ENCODE measurements at regions not wholly inside any gene's neighbourhood (a gene's known extent, or its start where the extent isn't known, plus 50 kb on each side); places are given as distances from the start of the nearest gene placed in this dataset.
"Not testable (repeated sequence)": the region's sequence is repeated elsewhere in the genome, so short reads cannot be mapped to it uniquely, and the experiment has no call there.

DNA sequence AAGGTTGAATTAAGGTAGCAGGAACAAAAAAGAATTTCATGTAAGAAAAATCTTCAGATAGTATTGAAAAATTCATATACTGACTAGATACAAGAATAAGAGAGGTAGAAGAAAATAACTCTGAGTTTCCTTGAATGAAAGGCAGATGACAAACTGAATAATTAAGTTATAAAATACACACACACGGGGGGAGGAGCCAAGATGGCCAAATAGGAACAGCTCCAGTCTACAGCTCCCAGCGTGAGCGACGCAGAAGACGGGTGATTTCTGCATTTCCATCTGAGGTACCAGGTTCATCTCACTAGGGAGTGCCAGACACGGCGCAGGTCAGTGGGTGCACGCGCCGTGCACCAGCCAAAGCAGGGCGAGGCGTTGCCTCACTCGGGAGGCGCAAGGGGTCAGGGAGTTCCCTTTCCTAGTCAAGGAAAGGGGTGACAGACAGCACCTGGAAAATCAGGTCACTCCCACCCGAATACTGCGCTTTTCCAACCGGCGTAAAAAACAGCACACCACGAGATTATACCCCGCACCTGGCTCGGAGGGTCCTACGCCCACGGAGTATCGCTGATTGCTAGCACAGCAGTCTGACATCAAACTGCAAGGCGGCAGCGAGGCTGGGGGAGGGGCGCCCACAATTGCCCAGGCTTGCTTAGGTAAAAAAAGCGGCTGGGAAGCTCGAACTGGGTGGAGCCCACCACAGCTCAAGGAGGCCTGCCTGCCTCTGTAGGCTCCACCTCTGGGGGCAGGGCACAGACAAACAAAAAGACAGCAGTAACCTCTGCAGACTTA is 759.2 kb downstream of the ZWINT start:
- not testable (repeated sequence) for H3K4me1 Mint-ChIP-seq (ENCODE audit: low read depth in 2 of 2); H3K27ac Mint-ChIP-seq; ATAC-seq (replicated peaks); H3K9me3 Mint-ChIP-seq; DNase-seq; H3K36me3 Mint-ChIP-seq (ENCODE audit: insufficient read depth); H3K4me3 Mint-ChIP-seq; H3K27me3 Mint-ChIP-seq

DNA sequence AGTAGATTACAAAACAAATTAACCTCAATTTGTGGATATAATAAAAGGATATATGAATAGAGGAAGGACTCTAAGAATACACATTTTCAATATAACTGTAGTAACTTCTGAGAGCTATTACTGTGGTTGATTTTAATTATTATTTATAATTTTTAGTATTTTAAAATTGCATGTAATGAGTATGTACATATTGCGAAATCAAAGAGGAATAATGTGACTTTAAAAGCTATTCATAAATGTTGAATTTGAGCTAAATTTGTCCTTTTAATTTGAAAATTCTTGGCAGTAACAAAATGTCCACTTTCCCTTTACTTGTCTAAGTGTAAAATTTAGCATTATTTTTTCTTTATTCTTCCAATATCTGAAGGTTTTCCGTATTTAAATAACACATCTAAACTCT is 750.6 kb upstream of the PCDH15 start:
- Mint-ChIP-seq H3K36me3 (ENCODE audit: insufficient read depth) (no peaks in the 10 kb centered on the region), H3K9me3 (peaks cover 9 to 12% of the 10 kb centered on the region in 2 donors), H3K27ac (no peak overlapping the region), H3K4me1 (ENCODE audit: low read depth in 2 of 2) (no peaks in the 10 kb centered on the region), H3K4me3 (no peak overlapping the region), H3K27me3 (no peaks in the 10 kb centered on the region)
- DNase-seq, result no peak
- no peak for ATAC-seq (replicated peaks)

DNA sequence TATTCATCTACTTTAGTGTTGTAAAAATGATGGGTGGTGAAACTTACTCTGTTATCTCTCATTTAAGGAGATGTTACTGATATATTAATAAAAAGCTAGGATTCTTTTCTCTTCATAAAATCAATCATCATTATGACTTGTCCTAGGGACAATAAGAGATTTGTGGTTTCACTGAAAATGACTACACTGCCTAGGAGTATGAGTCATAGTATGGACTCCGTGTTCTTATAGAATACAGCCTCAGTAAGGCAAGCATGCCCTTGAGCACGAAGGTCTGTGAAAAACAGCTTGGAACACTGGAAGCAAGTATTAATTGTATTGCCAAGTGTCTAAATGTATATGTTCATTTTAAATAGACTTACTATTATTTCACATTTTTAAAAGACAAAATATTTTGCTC is 749.2 kb upstream of the PCDH15 start:
- Mint-ChIP-seq H3K4me1 (ENCODE audit: low read depth in 2 of 2) (no peaks in the 10 kb centered on the region), H3K27ac (no peak overlapping the region)
- no peak for ATAC-seq (replicated peaks)

DNA sequence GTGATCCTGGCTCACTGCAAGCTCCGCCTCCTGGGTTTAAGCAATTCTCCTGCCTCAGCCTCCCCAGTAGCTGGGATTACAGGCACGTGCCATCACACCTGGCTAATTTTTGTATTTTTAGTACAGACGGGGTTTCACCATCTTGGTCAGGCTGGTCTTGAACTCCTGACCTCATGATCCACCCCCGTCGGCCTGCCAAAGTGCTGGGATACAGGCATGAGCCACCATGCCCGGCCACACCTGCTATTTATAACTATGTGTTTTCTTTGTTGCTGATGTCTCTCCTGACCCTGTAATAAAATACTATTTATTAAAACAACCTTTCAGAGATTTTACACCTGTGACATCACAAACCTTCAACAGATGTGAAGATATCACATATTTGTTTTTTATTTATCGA is 736.5 kb upstream of the PCDH15 start:
- H3K27me3 Mint-ChIP-seq; H3K4me1 Mint-ChIP-seq (ENCODE audit: low read depth in 2 of 2); H3K4me3 Mint-ChIP-seq; H3K36me3 Mint-ChIP-seq (ENCODE audit: insufficient read depth); H3K9me3 Mint-ChIP-seq; DNase-seq; ATAC-seq (replicated peaks); H3K27ac Mint-ChIP-seq: not testable (repeated sequence)

More for the DNA sequence above, 749.2 kb upstream of the PCDH15 start:
- no peak for DNase-seq
- H3K9me3 Mint-ChIP-seq, result peaks cover 9 to 12% of the 10 kb centered on the region in 2 donors
- H3K4me3 Mint-ChIP-seq, result no peak overlapping the region
- no peaks in the 10 kb centered on the region for H3K27me3 Mint-ChIP-seq
- no peaks in the 10 kb centered on the region for H3K36me3 Mint-ChIP-seq (ENCODE audit: insufficient read depth)

DNA sequence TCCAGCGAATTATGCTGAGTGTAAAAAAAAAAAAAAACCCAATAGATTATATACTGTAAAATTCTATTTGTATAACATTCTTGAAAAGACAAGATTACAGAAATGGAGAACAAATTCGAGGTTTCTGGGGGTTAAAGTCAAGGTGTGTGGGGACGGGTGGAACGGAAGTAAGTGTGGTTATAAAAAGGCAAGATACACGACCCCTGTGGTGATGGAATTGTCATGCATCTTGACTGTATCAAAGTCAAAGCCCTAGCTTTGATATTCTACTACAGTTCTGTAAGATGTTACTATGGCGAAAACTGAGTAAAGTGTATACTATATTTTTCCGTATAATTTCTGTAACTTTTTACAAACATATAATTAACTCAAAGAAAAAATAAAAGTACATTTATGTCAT is 718.2 kb upstream of the PCDH15 start:
- DNase-seq, result no peak
- peaks cover 12 to 15% of the 10 kb centered on the region in 2 donors for H3K9me3 Mint-ChIP-seq
- no peak overlapping the region for H3K4me3 Mint-ChIP-seq
- no peaks in the 10 kb centered on the region for H3K4me1 Mint-ChIP-seq (ENCODE audit: low read depth in 2 of 2)
- ATAC-seq (replicated peaks), result no peak
- no peaks in the 10 kb centered on the region for H3K36me3 Mint-ChIP-seq (ENCODE audit: insufficient read depth)
- H3K27me3 Mint-ChIP-seq, result no peaks in the 10 kb centered on the region
- H3K27ac Mint-ChIP-seq, result no peak overlapping the region

DNA sequence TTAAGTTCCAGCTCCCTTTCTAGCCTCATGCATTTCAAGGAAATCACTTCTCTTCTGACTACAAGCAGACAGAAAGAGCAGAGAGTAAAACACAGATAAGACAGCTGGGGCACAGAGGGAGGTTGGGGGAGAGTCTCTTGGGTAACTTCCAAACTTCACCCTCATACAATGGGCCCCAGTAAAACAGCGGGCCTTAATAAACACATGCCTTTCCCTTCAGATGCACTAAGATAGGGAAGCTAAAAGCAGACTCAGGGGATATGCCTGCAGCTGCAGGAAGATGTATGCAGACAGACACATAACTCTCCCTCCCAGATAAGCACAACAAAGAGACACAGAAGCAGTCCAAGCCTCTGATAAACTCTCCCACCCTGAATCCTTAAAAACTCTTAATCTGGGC is 717.4 kb upstream of the PCDH15 start:
- H3K27ac Mint-ChIP-seq; DNase-seq; H3K36me3 Mint-ChIP-seq (ENCODE audit: insufficient read depth); H3K4me3 Mint-ChIP-seq; H3K27me3 Mint-ChIP-seq; ATAC-seq (replicated peaks); H3K4me1 Mint-ChIP-seq (ENCODE audit: low read depth in 2 of 2): not testable (repeated sequence)
- peaks cover 12 to 15% of the 10 kb centered on the region in 2 donors for H3K9me3 Mint-ChIP-seq

DNA sequence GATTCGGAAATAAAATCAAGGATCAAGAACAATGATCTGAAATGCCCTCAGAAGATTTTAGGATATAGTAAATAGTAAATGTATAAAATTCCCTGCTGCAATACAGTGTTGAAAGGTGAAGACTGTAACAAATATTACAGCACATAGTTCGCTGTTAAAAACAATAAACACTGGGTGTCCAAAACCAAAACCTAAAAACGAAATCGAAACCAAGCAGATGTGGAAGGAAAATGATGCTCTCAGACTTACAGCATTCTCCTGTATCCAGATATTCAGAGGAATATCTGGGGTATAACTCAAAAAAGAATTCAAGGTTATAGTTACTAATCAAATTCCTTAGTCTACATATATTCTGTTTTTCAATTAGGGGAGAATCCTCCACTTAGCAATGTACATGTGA is 708.1 kb upstream of the PCDH15 start:
- DNase-seq (no peak), ATAC-seq (replicated peaks) (no peak)
- no peaks in the 10 kb centered on the region for H3K4me1 Mint-ChIP-seq (ENCODE audit: low read depth in 2 of 2)

DNA sequence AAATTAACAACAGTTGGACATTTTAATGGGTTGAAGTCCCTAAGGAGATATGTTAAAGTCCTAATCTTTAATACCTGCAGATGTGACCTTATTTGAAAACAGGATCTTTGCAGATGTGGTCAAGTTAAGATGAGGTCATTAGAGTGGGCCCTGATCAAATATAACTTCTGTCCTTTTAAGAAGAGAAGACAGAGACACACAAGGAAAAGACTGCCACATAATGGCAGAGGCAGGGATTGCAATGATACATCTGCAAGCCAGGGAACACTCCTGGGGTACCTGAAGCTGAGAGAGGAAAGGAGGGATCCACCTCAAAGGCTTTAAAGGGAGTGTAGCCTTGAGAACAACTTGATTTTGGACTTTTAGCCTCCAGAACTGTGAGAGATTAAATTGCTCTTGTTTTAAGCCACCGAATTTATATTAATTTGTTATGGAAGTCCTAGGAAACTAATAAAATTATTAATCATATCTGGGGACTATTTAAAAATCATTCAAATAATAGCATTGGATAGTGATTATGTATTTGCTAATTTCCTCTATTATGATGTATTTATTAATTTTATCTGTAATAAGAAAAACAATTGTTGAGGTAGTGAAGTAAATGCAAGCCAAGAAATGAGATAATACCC is 700.0 kb upstream of the PCDH15 start:
- Mint-ChIP-seq H3K36me3 (ENCODE audit: insufficient read depth) (no peaks in the 10 kb centered on the region), H3K27me3 (no peaks in the 10 kb centered on the region), H3K4me3 (no peak overlapping the region), H3K9me3 (peaks cover 3 to 13% of the 10 kb centered on the region in 2 donors), H3K27ac (no peak overlapping the region), H3K4me1 (ENCODE audit: low read depth in 2 of 2) (no peaks in the 10 kb centered on the region)
- DNase-seq, result no peak
- ATAC-seq (replicated peaks), result no peak

More for the DNA sequence above, 708.1 kb upstream of the PCDH15 start:
- peaks cover 4 to 13% of the 10 kb centered on the region in 2 donors for H3K9me3 Mint-ChIP-seq
- no peak overlapping the region for H3K27ac Mint-ChIP-seq
- H3K4me3 Mint-ChIP-seq, result no peak overlapping the region
- H3K27me3 Mint-ChIP-seq, result no peaks in the 10 kb centered on the region
- no peaks in the 10 kb centered on the region for H3K36me3 Mint-ChIP-seq (ENCODE audit: insufficient read depth)

DNA sequence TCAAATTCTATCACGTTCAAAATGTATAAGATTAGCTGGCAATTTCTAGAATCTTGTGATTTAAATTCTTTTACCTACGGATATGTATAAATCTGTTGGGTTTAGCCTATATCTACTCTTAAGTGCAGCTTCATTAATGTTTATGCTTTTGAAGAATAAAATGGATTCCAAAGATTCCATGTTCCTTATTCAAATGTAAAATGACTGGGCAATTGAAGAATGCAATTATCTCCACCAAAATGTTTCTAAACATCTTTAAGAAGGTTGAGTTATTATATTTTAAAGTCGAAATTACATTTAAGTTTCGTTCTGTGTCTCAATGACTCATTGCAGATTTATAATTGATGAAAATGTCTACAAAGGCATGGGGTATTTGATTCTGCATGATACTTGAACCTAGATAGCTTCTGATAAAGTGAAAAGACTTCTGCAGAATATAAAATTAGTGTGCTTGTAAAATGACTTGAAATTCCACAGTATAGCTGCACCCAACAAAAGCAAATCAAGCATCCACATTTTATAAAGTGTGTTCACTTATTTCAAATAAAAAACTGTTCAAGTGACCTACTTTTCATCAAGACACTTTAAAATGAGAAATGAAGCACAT is 697.0 kb upstream of the PCDH15 start:
- Mint-ChIP-seq H3K27me3 (no peaks in the 10 kb centered on the region), H3K9me3 (peaks cover 0 to 6% of the 10 kb centered on the region in 2 donors), H3K4me3 (no peak overlapping the region), H3K27ac (no peak overlapping the region), H3K4me1 (ENCODE audit: low read depth in 2 of 2) (no peaks in the 10 kb centered on the region), H3K36me3 (ENCODE audit: insufficient read depth) (no peaks in the 10 kb centered on the region)
- ATAC-seq (replicated peaks), result no peak
- DNase-seq, result no peak

DNA sequence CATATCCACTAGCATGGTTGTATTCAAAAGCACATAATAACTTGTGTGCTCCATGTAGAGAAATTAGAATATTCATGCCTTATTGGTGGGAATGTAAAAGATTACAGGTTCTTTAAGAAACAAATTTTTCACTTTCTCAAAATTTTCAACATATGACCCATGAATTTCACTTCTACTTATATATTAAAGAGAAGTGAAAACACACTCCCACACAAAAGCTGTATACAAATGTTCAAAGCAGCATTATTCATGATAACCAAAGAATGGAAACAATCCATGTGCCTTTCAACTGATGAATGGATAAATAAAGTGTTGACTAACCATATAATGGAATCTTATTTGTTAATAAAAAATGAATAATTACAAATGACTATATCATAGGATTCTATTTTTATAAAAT is 694.5 kb upstream of the PCDH15 start:
- no peaks in the 10 kb centered on the region for H3K27me3 Mint-ChIP-seq
- peaks cover 5 to 7% of the 10 kb centered on the region in 2 donors for H3K9me3 Mint-ChIP-seq
- no peak for DNase-seq
- no peak overlapping the region for H3K27ac Mint-ChIP-seq
- no peaks in the 10 kb centered on the region for H3K4me1 Mint-ChIP-seq (ENCODE audit: low read depth in 2 of 2)
- H3K4me3 Mint-ChIP-seq, result no peak overlapping the region
- no peaks in the 10 kb centered on the region for H3K36me3 Mint-ChIP-seq (ENCODE audit: insufficient read depth)
- ATAC-seq (replicated peaks), result no peak

DNA sequence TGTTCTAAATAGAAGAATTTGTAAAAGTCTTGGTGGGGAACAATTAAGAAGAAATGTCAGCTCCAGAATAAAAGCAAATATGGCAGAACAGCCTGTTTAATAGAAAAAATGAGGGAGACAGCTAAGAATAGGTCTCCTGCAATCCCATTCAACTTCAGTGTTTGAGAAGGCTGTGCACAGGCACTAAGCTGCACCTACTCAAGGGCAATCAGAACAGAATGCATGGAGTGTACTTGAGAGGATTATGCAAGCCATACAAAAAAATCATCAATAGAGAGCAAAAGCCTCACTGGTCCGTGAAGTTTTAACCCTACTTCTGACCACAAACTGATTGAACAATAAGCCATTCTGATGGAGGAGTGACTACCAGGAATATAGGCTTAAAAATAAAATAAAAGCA is 690.7 kb upstream of the PCDH15 start:
- Mint-ChIP-seq H3K36me3 (ENCODE audit: insufficient read depth) (no peaks in the 10 kb centered on the region), H3K27me3 (no peaks in the 10 kb centered on the region), H3K27ac (no peak overlapping the region), H3K4me3 (no peak overlapping the region), H3K9me3 (peaks cover 7 to 10% of the 10 kb centered on the region in 2 donors), H3K4me1 (ENCODE audit: low read depth in 2 of 2) (no peaks in the 10 kb centered on the region)
- no peak for DNase-seq
- ATAC-seq (replicated peaks), result no peak

DNA sequence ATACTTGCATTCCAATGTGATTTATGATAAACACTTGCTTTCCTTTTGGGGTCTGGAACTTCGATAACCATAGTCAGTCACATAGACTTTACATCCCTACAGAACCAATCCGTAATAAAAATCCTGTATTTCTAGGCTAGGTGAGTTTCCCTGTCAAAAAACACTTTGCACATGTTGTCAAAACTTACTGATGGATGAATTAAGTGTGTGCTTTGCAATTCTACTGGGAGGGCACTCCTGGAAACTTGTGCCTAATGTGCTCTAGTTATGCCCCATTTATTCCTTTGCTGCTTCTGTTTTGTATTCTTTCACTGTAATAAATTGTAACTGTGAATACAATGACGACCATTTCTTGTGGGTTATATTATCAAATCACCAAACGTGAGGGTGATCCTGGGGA is 684.8 kb upstream of the PCDH15 start:
- Mint-ChIP-seq H3K4me3 (no peak overlapping the region), H3K9me3 (peaks cover 7 to 24% of the 10 kb centered on the region in 2 donors), H3K36me3 (ENCODE audit: insufficient read depth) (no peaks in the 10 kb centered on the region), H3K4me1 (ENCODE audit: low read depth in 2 of 2) (no peaks in the 10 kb centered on the region), H3K27ac (no peak overlapping the region), H3K27me3 (no peaks in the 10 kb centered on the region)
- DNase-seq, result no peak
- no peak for ATAC-seq (replicated peaks)

DNA sequence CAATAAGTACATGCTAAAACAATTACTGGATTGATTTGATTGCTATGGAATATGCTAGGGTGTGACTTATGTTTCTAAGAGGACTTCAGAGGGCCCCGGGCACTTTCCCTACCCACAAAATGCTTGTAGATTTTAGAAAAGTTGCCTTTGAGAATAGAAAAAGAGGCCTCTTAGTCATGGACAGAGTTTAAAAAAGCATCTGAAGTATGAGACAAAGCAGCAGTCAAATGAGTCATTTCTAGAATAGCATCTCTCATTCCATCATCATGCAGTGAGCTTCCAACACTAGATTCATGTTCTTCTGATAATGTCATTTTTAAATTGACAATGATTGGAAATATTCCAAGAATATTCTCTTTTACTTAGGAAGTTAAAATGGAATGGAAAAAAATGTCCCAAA is 675.1 kb upstream of the PCDH15 start:
- no peaks in the 10 kb centered on the region for H3K4me1 Mint-ChIP-seq (ENCODE audit: low read depth in 2 of 2)
- H3K27ac Mint-ChIP-seq, result no peak overlapping the region
- H3K27me3 Mint-ChIP-seq, result no peaks in the 10 kb centered on the region
- H3K9me3 Mint-ChIP-seq, result peaks cover 6 to 10% of the 10 kb centered on the region in 2 donors
- H3K4me3 Mint-ChIP-seq, result no peak overlapping the region
- no peak for ATAC-seq (replicated peaks)
- no peak for DNase-seq
- H3K36me3 Mint-ChIP-seq (ENCODE audit: insufficient read depth), result no peaks in the 10 kb centered on the region

DNA sequence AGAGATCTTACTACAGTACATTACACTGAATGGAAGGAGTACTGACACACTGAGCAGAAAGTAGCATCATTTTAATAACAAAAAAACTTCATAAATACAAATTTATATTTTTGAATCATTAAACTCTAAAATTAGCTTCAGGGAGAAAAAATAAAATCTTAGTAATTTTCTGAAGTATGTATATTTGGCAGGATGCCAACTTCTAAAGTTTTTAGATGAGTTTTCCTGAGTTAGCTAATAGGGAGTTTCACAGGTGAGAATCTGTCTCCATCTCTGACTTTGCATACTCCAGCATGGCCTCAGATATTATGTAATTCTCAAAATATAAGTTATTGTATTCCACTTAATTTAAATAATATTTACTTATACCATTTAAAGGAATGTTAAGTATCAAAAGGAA is 673.2 kb upstream of the PCDH15 start:
- DNase-seq (no peak), ATAC-seq (replicated peaks) (no peak)
- Mint-ChIP-seq H3K27me3 (no peaks in the 10 kb centered on the region), H3K27ac (no peak overlapping the region), H3K4me1 (ENCODE audit: low read depth in 2 of 2) (no peaks in the 10 kb centered on the region), H3K4me3 (no peak overlapping the region), H3K36me3 (ENCODE audit: insufficient read depth) (no peaks in the 10 kb centered on the region), H3K9me3 (peaks cover 6 to 14% of the 10 kb centered on the region in 2 donors)

Data from effector memory CD8-positive, alpha-beta T cell (primary cell).